ENCODE measurements at regions not wholly inside any gene's neighbourhood (a gene's known extent, or its start where the extent isn't known, plus 50 kb on each side); places are given as distances from the start of the nearest gene placed in this dataset.

DNA sequence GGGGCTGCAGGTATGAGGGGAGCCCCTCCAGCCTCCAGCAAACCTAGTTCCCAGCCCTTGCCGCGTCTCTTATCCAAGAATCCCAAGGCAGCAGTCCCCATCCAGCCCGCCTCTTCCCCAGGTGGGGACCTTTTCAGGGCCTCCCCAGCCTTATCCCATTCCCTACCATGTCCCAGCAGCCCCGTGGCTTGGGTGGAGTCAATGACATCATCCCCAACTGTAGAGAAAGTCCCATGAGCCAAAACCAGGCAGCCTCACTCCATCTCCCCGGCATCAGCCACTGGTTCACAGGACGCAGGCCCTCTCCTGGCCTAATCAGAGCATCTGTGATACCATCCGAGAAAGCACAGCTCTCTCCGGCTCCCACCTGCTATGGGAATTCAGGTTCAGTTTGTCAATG lies 131.0 kb downstream of the NCOR2 start:
- no peaks in the 10 kb centered on the region for H3K27me3 ChIP-seq (ENCODE audit: insufficient read depth, poor library complexity, severe bottlenecking)
- H3K4me3 ChIP-seq (ENCODE audit: severe bottlenecking), result no peak overlapping the region
- DNase-seq (ENCODE audit: low spot score) (no peak), ATAC-seq (ENCODE audit: low read depth) (no peak)
- H3K36me3 ChIP-seq (ENCODE audit: low read depth), result peaks cover 22% of the 10 kb centered on the region
- TF ChIP-seq, protein P1, sequence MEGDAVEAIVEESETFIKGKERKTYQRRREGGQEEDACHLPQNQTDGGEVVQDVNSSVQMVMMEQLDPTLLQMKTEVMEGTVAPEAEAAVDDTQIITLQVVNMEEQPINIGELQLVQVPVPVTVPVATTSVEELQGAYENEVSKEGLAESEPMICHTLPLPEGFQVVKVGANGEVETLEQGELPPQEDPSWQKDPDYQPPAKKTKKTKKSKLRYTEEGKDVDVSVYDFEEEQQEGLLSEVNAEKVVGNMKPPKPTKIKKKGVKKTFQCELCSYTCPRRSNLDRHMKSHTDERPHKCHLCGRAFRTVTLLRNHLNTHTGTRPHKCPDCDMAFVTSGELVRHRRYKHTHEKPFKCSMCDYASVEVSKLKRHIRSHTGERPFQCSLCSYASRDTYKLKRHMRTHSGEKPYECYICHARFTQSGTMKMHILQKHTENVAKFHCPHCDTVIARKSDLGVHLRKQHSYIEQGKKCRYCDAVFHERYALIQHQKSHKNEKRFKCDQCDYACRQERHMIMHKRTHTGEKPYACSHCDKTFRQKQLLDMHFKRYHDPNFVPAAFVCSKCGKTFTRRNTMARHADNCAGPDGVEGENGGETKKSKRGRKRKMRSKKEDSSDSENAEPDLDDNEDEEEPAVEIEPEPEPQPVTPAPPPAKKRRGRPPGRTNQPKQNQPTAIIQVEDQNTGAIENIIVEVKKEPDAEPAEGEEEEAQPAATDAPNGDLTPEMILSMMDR (IDR thresholded peaks at IDR 0.05; ENCODE audit: poor library complexity, severe bottlenecking), result no peak
- H3K9me3 ChIP-seq (ENCODE audit: severe bottlenecking), result no peaks in the 10 kb centered on the region
- H3K27ac ChIP-seq (ENCODE audit: poor library complexity, severe bottlenecking), result no peak overlapping the region
- peaks cover 10% of the 10 kb centered on the region for H3K4me1 ChIP-seq (ENCODE audit: insufficient read depth, poor library complexity, severe bottlenecking)

DNA sequence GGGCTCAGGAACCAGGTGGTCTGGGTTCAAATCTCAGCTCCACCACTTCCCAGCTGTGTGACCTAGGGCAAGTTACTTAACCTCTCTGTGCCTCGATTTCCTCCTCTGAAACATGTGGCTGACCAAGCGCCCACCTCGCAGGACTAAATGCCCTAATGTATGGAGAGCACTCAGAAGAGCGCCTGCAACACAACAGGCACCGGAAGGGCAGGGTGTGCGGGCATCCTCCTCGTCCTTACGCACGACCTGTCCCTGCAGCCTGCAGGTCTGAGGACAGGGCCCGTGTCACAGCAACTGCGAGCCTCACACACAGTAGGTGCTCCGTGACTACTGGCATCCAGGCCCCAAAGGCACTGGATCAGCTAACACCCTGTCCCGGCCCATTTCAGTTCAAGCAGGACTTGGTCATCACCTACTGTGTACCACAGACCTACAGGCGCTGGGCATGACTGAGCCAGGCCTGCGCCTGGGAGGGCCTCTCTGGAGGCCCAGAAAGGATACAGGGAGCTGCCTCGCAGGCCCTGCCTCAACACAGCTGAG lies 131.5 kb downstream of the NCOR2 start:
- no peaks in the 10 kb centered on the region for H3K9me3 ChIP-seq (ENCODE audit: severe bottlenecking)
- peaks cover 22% of the 10 kb centered on the region for H3K36me3 ChIP-seq (ENCODE audit: low read depth)
- no peak overlapping the region for H3K27ac ChIP-seq (ENCODE audit: poor library complexity, severe bottlenecking)
- H3K4me3 ChIP-seq (ENCODE audit: severe bottlenecking), result no peak overlapping the region
- H3K27me3 ChIP-seq (ENCODE audit: insufficient read depth, poor library complexity, severe bottlenecking), result no peaks in the 10 kb centered on the region
- ATAC-seq (ENCODE audit: low read depth), result 0 out of 3 replicates have a peak, but pooled peaks have one; percentile 17
- peaks cover 6% of the 10 kb centered on the region for H3K4me1 ChIP-seq (ENCODE audit: insufficient read depth, poor library complexity, severe bottlenecking)
- no peak for DNase-seq (ENCODE audit: low spot score)
- TF ChIP-seq, protein P1 (IDR thresholded peaks at IDR 0.05; ENCODE audit: poor library complexity, severe bottlenecking), result no peak

DNA sequence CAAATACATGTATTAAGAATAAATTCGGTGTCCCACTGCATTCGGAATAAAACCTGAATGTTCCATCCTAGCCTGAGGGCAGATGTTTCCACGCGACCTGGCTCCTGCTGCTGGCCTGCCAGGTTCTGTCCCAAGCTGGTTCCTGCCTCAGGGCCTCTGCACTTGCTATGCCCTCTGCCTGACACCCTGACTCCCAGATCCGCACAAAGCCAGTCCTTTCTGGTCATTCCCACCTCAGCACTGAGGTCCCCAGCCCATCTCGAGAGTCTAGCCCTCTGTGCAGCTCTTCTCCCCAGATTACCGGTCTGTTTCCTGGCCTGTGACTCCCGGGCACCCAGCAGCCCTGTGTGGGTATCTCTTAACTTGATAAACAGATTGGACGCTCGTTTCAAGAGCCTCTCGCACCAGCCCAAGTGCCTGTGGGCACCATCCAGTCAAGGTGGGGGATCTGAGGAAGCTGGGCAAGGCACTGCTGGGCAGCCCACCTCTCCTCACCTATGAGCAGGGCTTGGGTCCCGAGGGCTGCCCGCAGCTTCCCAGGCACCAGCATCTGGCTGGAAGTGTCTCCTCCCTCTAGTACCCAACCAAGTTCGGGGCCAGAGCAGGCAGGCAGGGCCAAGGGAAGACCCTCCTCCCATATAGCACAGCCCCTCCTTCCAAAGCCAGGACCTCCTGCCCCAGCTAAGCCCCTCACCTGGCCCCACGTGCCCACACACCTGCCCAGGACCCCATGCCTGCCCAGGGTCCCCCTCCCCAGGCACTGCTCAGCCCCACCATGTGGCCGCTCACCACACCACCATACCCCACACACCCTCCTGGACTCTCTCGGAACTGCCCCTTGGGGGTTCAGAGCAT lies 132.2 kb downstream of the NCOR2 start:
- Histone ChIP-seq H3K9me3 (ENCODE audit: severe bottlenecking) (no peaks in the 10 kb centered on the region), H3K27me3 (ENCODE audit: insufficient read depth, poor library complexity, severe bottlenecking) (no peaks in the 10 kb centered on the region), H3K4me3 (ENCODE audit: severe bottlenecking) (no peak overlapping the region), H3K36me3 (ENCODE audit: low read depth) (peaks cover 25% of the 10 kb centered on the region), H3K27ac (ENCODE audit: poor library complexity, severe bottlenecking) (no peak overlapping the region), H3K4me1 (ENCODE audit: insufficient read depth, poor library complexity, severe bottlenecking) (no peaks in the 10 kb centered on the region)
- TF ChIP-seq, protein P1 (IDR thresholded peaks at IDR 0.05; ENCODE audit: poor library complexity, severe bottlenecking), result no peak
- DNase-seq (ENCODE audit: low spot score) (no peak), ATAC-seq (ENCODE audit: low read depth) (no peak)

DNA sequence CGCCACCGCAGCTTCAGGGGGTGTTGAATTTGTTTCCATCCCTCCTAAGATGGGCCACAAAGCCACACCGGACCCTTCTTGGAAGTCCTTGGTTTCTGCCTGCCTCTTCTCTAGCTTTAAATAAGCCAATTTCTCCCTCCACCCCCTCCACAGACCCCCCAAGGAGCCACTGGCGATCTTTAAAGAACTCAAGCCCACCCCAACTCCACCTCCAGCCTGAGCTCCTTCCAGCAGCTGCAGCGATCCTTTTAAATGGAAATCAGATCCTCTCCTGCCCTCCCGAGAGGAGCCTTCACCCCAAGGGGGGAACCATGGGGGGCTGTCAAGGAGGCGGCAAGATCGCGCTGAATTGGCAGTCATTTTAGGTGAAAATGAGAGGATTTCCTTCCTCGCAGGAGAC lies 133.1 kb downstream of the NCOR2 start:
- TF ChIP-seq, protein P1 (IDR thresholded peaks at IDR 0.05; ENCODE audit: poor library complexity, severe bottlenecking), result no peak
- Histone ChIP-seq H3K9me3 (ENCODE audit: severe bottlenecking) (no peaks in the 10 kb centered on the region), H3K27ac (ENCODE audit: poor library complexity, severe bottlenecking) (no peak overlapping the region), H3K4me1 (ENCODE audit: insufficient read depth, poor library complexity, severe bottlenecking) (no peaks in the 10 kb centered on the region), H3K27me3 (ENCODE audit: insufficient read depth, poor library complexity, severe bottlenecking) (no peaks in the 10 kb centered on the region), H3K36me3 (ENCODE audit: low read depth) (peaks cover 31% of the 10 kb centered on the region), H3K4me3 (ENCODE audit: severe bottlenecking) (no peak overlapping the region)
- ATAC-seq (ENCODE audit: low read depth), result no peak
- DNase-seq (ENCODE audit: low spot score), result no peak

DNA sequence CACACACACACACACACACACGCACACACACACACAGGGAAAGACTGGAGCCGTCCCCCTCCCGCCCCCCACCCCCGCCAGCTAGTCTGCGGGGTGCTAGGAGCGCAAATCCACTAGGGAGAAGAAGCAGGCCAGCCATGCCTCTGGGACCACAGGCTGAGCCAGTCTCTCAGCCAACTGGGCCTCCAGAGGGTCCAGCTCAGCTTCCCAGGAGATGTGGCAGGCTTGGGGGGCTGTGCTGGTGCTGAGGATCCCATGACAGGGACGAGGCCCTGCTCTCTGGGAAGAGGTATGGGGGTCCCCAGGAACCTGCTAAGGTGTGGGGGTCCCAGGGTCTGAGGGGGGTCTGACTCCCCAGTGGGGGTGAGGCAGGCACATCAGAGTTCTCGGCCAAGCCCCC lies 133.5 kb downstream of the NCOR2 start:
- no peak for DNase-seq (ENCODE audit: low spot score)
- Histone ChIP-seq H3K4me3 (ENCODE audit: severe bottlenecking) (no peak overlapping the region), H3K27me3 (ENCODE audit: insufficient read depth, poor library complexity, severe bottlenecking) (no peaks in the 10 kb centered on the region), H3K9me3 (ENCODE audit: severe bottlenecking) (no peaks in the 10 kb centered on the region), H3K36me3 (ENCODE audit: low read depth) (peaks cover 31% of the 10 kb centered on the region), H3K27ac (ENCODE audit: poor library complexity, severe bottlenecking) (no peak overlapping the region), H3K4me1 (ENCODE audit: insufficient read depth, poor library complexity, severe bottlenecking) (no peaks in the 10 kb centered on the region)
- ATAC-seq (ENCODE audit: low read depth), result no peak
- TF ChIP-seq, protein P1 (IDR thresholded peaks at IDR 0.05; ENCODE audit: poor library complexity, severe bottlenecking), result no peak

All from RWPE2 (cell line).